Neural progenitor cell (in vitro differentiated cells): ENCODE measurements at regions not wholly inside any gene's neighbourhood (a gene's known extent, or its start where the extent isn't known, plus 50 kb on each side); places are given as distances from the start of the nearest gene placed in this dataset.

Experiments
- DNase-seq: peaks from one replicate; pipeline ENCODE4 v3.0.0-alpha.2; 2016; ENCODE audit warnings: low spot score
- H2AFZ ChIP-seq: fragments of 200-600 bp; sonication (generic); replicated peaks from 2 replicates; pipeline ENCODE4 v1.6.1; 2016; ENCODE audit warnings: antibody characterized with exemption
- H3F3A ChIP-seq: fragments of 200-600 bp; sonication (generic); 2 replicates; pipeline ENCODE4 v1.6.1; 2016; ENCODE audit warnings: antibody characterized with exemption, low read depth
- H3K27ac ChIP-seq: fragments of 200-600 bp; sonication (generic); 2 replicates; pipeline ENCODE4 v1.5.1; 2016; ENCODE audit warnings: mild to moderate bottlenecking
- H3K27me3 ChIP-seq: fragments of 200-600 bp; sonication (generic); 2 replicates; pipeline ENCODE4 v1.6.1; 2016; ENCODE audit warnings: mild to moderate bottlenecking, moderate library complexity
- H3K36me3 ChIP-seq: fragments of 200-600 bp; sonication (generic); 2 replicates; pipeline ENCODE4 v1.5.1; 2016
- H3K4me1 ChIP-seq: fragments of 200-600 bp; sonication (generic); 2 replicates; pipeline ENCODE4 v1.6.1; 2016; ENCODE audit warnings: mixed run types
- H3K4me2 ChIP-seq: fragments of 200-600 bp; sonication (generic); 2 replicates; pipeline ENCODE4 v1.6.1; 2016
- H3K4me3 ChIP-seq: fragments of 200-600 bp; sonication (generic); 2 replicates; pipeline ENCODE4 v1.5.1; 2016
- H3K79me2 ChIP-seq: fragments of 200-600 bp; sonication (generic); 2 replicates; pipeline ENCODE4 v1.6.1; 2016; ENCODE audit warnings: low read depth
- H3K9ac ChIP-seq: fragments of 200-600 bp; sonication (generic); 2 replicates; pipeline ENCODE4 v1.6.1; 2016
- H3K9me3 ChIP-seq: fragments of 200-600 bp; sonication (generic); 2 replicates; pipeline ENCODE4 v1.5.1; 2016; ENCODE audit warnings: low read depth
- H4K20me1 ChIP-seq: fragments of 200-600 bp; sonication (generic); 2 replicates; pipeline ENCODE4 v1.6.1; 2016; ENCODE audit warnings: low read depth
- H3K27ac Mint-ChIP-seq: 3 replicates; pipeline ENCODE4 v1.8.0; 2021; ENCODE audit warnings: mixed read lengths
- H3K27me3 Mint-ChIP-seq: 2 replicates; pipeline ENCODE4 v1.8.0; 2022; ENCODE audit warnings: low read depth, mild to moderate bottlenecking, inconsistent platforms, moderate library complexity, mixed read lengths; ENCODE audit not compliant: insufficient read depth
- H3K36me3 Mint-ChIP-seq: 3 replicates; pipeline ENCODE4 v1.8.0; 2021; ENCODE audit warnings: mixed read lengths
- H3K4me1 Mint-ChIP-seq: 3 replicates; pipeline ENCODE4 v1.8.0; 2021; ENCODE audit warnings: mixed read lengths
- H3K4me3 Mint-ChIP-seq: 3 replicates; pipeline ENCODE4 v1.8.0; 2021; ENCODE audit warnings: mild to moderate bottlenecking, moderate library complexity, mixed read lengths
- H3K9me3 Mint-ChIP-seq: 3 replicates; pipeline ENCODE4 v1.8.0; 2020; ENCODE audit warnings: mixed read lengths
- CTCF ChIP-seq: fragments of 200-600 bp; sonication (generic); IDR thresholded peaks from 2 replicates; pipeline ENCODE4 v1.5.1; 2017; ENCODE audit warnings: antibody characterized with exemption, mild to moderate bottlenecking
- EZH2 ChIP-seq: fragments of 200-600 bp; sonication (generic); IDR thresholded peaks from 2 replicates; pipeline ENCODE4 v1.6.1; 2017; ENCODE audit warnings: antibody characterized with exemption, mild to moderate bottlenecking, moderate library complexity
- EZH2phosphoT487 ChIP-seq: fragments of 200-600 bp; sonication (generic); IDR thresholded peaks from 2 replicates; pipeline ENCODE4 v1.6.1; 2017; ENCODE audit warnings: antibody characterized with exemption

- no peaks in the 10 kb centered on the region for H3K79me2 ChIP-seq
- no peaks in the 10 kb centered on the region for H3K4me1 ChIP-seq
- TF ChIP-seq CTCF: no peak
- TF ChIP-seq EZH2: no peak
- no peak for TF ChIP-seq EZH2phosphoT487
- no peak overlapping the region for H3K4me3 ChIP-seq
- H3K9me3 ChIP-seq: no peaks in the 10 kb centered on the region
- H3K4me2 ChIP-seq: no peak overlapping the region
- no peak for DNase-seq
- no peak overlapping the region for H2AFZ ChIP-seq
- H4K20me1 ChIP-seq: no peaks in the 10 kb centered on the region
- peaks cover 15% of the 10 kb centered on the region for H3K4me1 Mint-ChIP-seq
- no peak overlapping the region for H3K27ac ChIP-seq
- no peaks in the 10 kb centered on the region for H3K27me3 Mint-ChIP-seq
- H3K4me3 Mint-ChIP-seq: no peak overlapping the region
- H3K9me3 Mint-ChIP-seq: peaks cover 3% of the 10 kb centered on the region
- no peaks in the 10 kb centered on the region for H3F3A ChIP-seq
- H3K9ac ChIP-seq: no peak overlapping the region
- H3K36me3 Mint-ChIP-seq: no peaks in the 10 kb centered on the region
- H3K36me3 ChIP-seq: no peaks in the 10 kb centered on the region
- no peaks in the 10 kb centered on the region for H3K27me3 ChIP-seq
- no peak overlapping the region for H3K27ac Mint-ChIP-seq
Observed at GRCh38 chr2:42116195-42117181, 52.7 kb upstream of the EML4 start.

- no peak for DNase-seq
- TF ChIP-seq EZH2 (no peak), EZH2phosphoT487 (no peak), CTCF (no peak)
- no peaks in the 10 kb centered on the region for H3K36me3 Mint-ChIP-seq
- H3K4me1 ChIP-seq: no peaks in the 10 kb centered on the region
- H3K4me3 Mint-ChIP-seq: no peak overlapping the region
- H3K4me1 Mint-ChIP-seq: peaks cover 15% of the 10 kb centered on the region
- no peak overlapping the region for H2AFZ ChIP-seq
- no peak overlapping the region for H3K4me3 ChIP-seq
- no peak overlapping the region for H3K27ac ChIP-seq
- peaks cover 3% of the 10 kb centered on the region for H3K9me3 Mint-ChIP-seq
- H3K9ac ChIP-seq: no peak overlapping the region
- no peaks in the 10 kb centered on the region for H3K9me3 ChIP-seq
- H3K4me2 ChIP-seq: no peak overlapping the region
- no peaks in the 10 kb centered on the region for H3K79me2 ChIP-seq
- no peaks in the 10 kb centered on the region for H3K36me3 ChIP-seq
- no peaks in the 10 kb centered on the region for H3F3A ChIP-seq
- H3K27ac Mint-ChIP-seq: no peak overlapping the region
- no peaks in the 10 kb centered on the region for H3K27me3 Mint-ChIP-seq
- no peaks in the 10 kb centered on the region for H3K27me3 ChIP-seq
- no peaks in the 10 kb centered on the region for H4K20me1 ChIP-seq
Observed at GRCh38 chr2:42117182-42117579, 52.0 kb upstream of the EML4 start.

GRCh38 chr2:42117923-42118753 lies 51.0 kb upstream of the EML4 start:
- H3K9me3 Mint-ChIP-seq: peaks cover 3% of the 10 kb centered on the region
- no peaks in the 10 kb centered on the region for H3K79me2 ChIP-seq
- no peak overlapping the region for H3K9ac ChIP-seq
- H3K4me3 ChIP-seq: no peak overlapping the region
- H3K4me1 ChIP-seq: no peaks in the 10 kb centered on the region
- peaks cover 15% of the 10 kb centered on the region for H3K4me1 Mint-ChIP-seq
- H3F3A ChIP-seq: no peaks in the 10 kb centered on the region
- DNase-seq: no peak
- no peak overlapping the region for H3K27ac Mint-ChIP-seq
- no peak overlapping the region for H2AFZ ChIP-seq
- no peaks in the 10 kb centered on the region for H3K27me3 ChIP-seq
- TF ChIP-seq EZH2: no peak
- no peak for TF ChIP-seq EZH2phosphoT487
- no peak for TF ChIP-seq CTCF
- no peaks in the 10 kb centered on the region for H3K36me3 Mint-ChIP-seq
- H3K9me3 ChIP-seq: no peaks in the 10 kb centered on the region
- H4K20me1 ChIP-seq: no peaks in the 10 kb centered on the region
- no peaks in the 10 kb centered on the region for H3K36me3 ChIP-seq
- H3K27me3 Mint-ChIP-seq: no peaks in the 10 kb centered on the region
- no peak overlapping the region for H3K4me2 ChIP-seq
- H3K4me3 Mint-ChIP-seq: no peak overlapping the region
- H3K27ac ChIP-seq: no peak overlapping the region
